ENCODE measurements at regions not wholly inside any gene's neighbourhood (a gene's known extent, or its start where the extent isn't known, plus 50 kb on each side); places are given as distances from the start of the nearest gene placed in this dataset.

DNA sequence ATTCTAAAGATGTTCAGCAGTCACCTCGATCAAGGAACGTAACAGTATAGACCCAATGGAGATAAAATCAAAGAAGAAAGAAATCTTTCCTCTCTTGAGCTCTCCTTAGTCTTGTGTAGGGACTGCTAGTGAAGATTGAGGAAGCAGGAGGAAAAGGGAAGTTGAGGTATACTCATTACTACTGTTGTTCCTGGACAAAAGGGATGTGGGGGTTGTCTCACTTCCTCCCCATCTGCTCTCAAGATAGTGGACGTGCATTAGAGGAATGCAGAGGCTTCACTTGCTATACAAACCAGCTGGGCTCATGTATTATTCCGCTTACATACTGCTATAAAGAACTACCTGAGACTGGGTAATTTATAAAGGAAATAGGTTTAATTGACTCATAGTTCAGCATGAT lies 208.9 kb upstream of the ARHGEF9 start:
- no peak for DNase-seq (ENCODE audit: low read depth)
- TF ChIP-seq, protein P1, sequence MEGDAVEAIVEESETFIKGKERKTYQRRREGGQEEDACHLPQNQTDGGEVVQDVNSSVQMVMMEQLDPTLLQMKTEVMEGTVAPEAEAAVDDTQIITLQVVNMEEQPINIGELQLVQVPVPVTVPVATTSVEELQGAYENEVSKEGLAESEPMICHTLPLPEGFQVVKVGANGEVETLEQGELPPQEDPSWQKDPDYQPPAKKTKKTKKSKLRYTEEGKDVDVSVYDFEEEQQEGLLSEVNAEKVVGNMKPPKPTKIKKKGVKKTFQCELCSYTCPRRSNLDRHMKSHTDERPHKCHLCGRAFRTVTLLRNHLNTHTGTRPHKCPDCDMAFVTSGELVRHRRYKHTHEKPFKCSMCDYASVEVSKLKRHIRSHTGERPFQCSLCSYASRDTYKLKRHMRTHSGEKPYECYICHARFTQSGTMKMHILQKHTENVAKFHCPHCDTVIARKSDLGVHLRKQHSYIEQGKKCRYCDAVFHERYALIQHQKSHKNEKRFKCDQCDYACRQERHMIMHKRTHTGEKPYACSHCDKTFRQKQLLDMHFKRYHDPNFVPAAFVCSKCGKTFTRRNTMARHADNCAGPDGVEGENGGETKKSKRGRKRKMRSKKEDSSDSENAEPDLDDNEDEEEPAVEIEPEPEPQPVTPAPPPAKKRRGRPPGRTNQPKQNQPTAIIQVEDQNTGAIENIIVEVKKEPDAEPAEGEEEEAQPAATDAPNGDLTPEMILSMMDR (IDR thresholded peaks at IDR 0.05; ENCODE audit: control insufficient read depth, extremely low read depth, insufficient read depth) = no peak
- no peak overlapping the region for H3K4me3 ChIP-seq (ENCODE audit: low read depth, low read length)

DNA sequence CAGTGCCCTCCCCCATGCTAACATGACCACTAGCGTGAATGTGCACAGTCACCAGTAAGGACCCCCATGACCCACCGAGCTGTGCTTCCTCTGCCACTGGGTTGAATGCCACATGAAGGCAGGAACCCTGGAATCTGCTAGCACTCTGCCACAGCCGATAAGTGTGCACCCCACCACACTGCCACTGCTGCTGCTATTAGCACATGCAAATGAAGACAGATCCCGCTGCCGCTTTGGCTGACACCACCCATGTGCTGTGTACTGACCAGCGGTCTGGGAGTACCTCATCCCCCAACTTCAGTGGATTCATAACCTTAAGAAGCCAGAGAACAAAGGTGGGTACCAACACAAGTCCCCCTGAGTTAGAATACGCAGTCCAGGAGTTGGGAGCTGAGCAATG lies 200.9 kb upstream of the ARHGEF9 start:
- DNase-seq (ENCODE audit: low read depth) = no peak
- TF ChIP-seq, protein P1 (IDR thresholded peaks at IDR 0.05; ENCODE audit: control insufficient read depth, extremely low read depth, insufficient read depth) = no peak
- H3K4me3 ChIP-seq (ENCODE audit: low read depth, low read length) = no peak overlapping the region

DNA sequence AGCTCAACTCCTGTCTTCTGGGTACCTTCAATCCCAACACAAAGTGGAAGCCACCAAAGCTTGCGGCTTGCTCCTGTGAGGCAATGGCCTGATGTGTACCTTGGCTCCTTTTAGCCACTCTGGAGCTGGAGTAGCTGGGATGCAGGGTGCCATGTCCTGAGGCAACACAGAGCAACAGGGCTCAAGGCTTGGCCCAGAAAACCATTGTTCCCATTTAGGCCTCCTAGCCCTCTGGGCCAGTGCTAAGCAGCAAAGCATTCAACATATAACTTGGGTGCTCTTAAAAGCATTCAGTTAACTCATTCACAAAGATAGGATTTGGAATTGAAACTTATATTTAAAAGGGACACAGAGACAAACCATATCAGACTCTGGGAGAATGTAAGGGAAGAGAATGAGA lies 194.5 kb upstream of the ARHGEF9 start:
- TF ChIP-seq, protein P1 (IDR thresholded peaks at IDR 0.05; ENCODE audit: control insufficient read depth, extremely low read depth, insufficient read depth) = no peak
- H3K4me3 ChIP-seq (ENCODE audit: low read depth, low read length) = no peak overlapping the region
- no peak for DNase-seq (ENCODE audit: low read depth)

DNA sequence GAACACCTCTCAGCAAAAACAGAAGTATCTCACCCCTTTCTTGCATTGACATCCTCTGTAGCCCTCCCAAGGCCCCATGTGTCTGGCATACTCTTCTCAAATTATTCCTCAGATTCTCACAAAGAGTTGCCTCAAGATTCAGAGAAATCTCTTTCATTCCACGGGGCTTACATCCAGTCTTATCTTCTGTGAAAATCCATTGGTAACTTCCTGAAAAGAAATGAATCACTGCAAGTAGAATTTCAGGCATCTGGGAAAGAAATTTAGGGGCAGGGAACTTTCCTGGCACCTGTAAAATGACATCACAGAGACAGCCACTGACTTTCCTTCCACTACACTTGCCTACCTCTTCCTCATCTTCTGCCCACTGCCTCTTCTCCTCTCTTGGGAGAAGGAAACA lies 182.5 kb upstream of the ARHGEF9 start:
- no peak overlapping the region for H3K4me3 ChIP-seq (ENCODE audit: low read depth, low read length)
- TF ChIP-seq, protein P1 (IDR thresholded peaks at IDR 0.05; ENCODE audit: control insufficient read depth, extremely low read depth, insufficient read depth) = no peak
- DNase-seq (ENCODE audit: low read depth) = no peak

DNA sequence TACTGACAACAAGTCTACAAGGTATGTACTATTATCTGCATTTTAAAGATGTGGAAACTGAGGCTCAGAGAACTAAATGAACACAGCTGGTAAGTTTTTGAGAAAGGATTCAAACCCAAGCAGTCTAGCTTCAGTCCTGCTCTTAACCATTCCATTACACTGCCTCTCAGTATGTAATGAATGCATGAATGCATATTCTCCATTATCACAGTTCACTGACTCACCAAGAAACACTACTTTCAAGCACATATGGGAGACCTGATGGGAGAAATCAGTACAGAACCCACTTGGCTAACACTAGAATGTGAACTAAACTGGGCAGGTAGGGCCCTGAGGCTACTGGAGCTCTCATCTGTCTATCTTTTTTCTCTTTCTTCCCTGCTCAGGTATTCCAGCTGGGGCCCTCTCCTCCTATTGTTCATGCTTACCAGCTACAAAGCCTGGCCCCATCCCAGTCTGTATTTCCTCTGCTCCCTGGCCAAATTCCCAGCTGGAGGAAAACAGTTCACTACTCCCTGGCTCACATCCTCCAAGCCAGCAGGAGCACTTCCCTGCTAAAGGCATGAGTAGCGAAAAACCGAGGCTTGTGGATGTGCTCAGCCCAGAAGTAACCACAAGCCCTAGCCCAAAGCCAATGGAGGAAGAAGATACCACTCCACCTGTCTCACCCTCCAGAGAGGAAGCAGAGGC lies 178.2 kb upstream of the ARHGEF9 start:
- no peak for DNase-seq (ENCODE audit: low read depth)
- no peak overlapping the region for H3K4me3 ChIP-seq (ENCODE audit: low read depth, low read length)
- TF ChIP-seq, protein P1 (IDR thresholded peaks at IDR 0.05; ENCODE audit: control insufficient read depth, extremely low read depth, insufficient read depth) = no peak

DNA sequence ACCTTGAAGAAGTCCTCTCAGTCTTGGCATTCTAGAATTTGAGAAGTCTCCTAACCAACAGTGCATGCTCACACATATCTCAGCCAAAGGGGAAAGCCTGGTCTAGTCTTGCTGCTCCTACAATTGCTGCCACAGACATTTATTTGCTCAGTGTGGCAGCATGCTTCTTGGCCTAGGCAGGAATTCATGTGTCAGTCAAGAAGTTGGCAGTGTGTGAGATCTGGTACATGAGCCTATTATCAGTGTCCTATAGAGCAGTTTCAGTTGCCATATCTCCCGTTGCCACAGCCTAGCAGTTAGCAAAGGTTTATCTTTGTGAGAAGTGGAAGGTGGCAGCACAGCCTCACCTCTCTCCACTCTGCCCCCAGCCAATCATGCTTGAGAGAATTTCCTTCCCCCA lies 176.9 kb upstream of the ARHGEF9 start:
- H3K4me3 ChIP-seq (ENCODE audit: low read depth, low read length) = no peak overlapping the region
- TF ChIP-seq, protein P1 (IDR thresholded peaks at IDR 0.05; ENCODE audit: control insufficient read depth, extremely low read depth, insufficient read depth) = no peak
- no peak for DNase-seq (ENCODE audit: low read depth)

DNA sequence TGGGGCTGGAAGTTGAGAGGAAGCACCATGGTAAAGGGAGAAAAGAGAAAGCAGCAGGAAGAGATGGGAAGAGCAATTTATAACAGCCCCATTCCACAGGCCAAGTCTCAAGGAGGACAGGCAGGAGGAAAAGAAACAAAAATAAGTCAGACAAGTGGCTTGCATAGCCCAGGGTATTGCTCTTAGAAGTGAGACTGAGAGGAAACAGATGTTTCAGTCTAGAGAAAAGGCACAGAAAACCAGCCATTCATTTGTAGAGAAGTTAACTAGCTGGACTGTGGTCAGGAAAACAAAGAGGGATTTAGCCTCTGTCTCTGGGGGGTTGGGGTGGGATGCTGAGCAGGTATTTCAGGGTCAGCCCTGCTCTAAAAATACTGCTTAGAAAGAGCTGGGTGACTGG lies 175.0 kb upstream of the ARHGEF9 start:
- TF ChIP-seq, protein P1 (IDR thresholded peaks at IDR 0.05; ENCODE audit: control insufficient read depth, extremely low read depth, insufficient read depth) = no peak
- DNase-seq (ENCODE audit: low read depth) = no peak

More for the DNA sequence above, 175.0 kb upstream of the ARHGEF9 start:
- H3K4me3 ChIP-seq (ENCODE audit: low read depth, low read length) = no peak overlapping the region

Data from LNCaP clone FGC (cell line).